ENCODE measurements at regions not wholly inside any gene's neighbourhood (a gene's known extent, or its start where the extent isn't known, plus 50 kb on each side); places are given as distances from the start of the nearest gene placed in this dataset.
"Not testable (repeated sequence)": the region's sequence is repeated elsewhere in the genome, so short reads cannot be mapped to it uniquely, and the experiment has no call there.

DNA sequence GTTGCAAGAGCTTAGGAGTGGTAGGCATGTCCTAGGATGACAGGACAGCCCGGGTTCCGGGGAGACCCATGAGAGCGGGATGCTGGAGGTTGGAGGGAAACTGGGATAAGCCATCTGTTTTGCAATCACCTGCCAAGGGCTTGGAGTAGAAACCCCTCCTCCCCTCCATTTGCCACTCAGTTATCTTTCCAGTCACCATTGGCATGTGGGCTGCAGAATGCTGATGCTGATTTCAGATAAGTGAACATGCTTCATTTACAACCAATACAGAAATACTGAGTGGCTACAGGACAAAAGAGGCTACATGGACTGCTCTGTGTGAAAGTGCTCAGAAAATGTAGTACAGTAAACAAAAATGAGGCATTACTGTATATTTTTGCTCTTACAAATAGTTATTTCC, 93.4 kb upstream of the KIF2A start:
- DNase-seq (no peak), ATAC-seq (no peak)
- no peaks in the 10 kb centered on the region for H3K9me3 ChIP-seq
- H3K4me1 ChIP-seq, result no peaks in the 10 kb centered on the region
- 84 to 90% (median 85%) methylated on average over 3 of the region's 3 CpGs for WGBS, 4 donors
- H3K27ac ChIP-seq, result no peak overlapping the region
- H3K4me3 ChIP-seq, result no peak overlapping the region
- TF ChIP-seq, protein P1, sequence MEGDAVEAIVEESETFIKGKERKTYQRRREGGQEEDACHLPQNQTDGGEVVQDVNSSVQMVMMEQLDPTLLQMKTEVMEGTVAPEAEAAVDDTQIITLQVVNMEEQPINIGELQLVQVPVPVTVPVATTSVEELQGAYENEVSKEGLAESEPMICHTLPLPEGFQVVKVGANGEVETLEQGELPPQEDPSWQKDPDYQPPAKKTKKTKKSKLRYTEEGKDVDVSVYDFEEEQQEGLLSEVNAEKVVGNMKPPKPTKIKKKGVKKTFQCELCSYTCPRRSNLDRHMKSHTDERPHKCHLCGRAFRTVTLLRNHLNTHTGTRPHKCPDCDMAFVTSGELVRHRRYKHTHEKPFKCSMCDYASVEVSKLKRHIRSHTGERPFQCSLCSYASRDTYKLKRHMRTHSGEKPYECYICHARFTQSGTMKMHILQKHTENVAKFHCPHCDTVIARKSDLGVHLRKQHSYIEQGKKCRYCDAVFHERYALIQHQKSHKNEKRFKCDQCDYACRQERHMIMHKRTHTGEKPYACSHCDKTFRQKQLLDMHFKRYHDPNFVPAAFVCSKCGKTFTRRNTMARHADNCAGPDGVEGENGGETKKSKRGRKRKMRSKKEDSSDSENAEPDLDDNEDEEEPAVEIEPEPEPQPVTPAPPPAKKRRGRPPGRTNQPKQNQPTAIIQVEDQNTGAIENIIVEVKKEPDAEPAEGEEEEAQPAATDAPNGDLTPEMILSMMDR (IDR thresholded peaks at IDR 0.05), result no peak
- no peak for TF ChIP-seq POLR2A (IDR thresholded peaks at IDR 0.05)
- H3K27me3 ChIP-seq, result peaks cover 0 to 12% (median 6%) of the 10 kb centered on the region in 9 donors
- intact Hi-C loops (cut with DNase I), result no loop called here
- no peaks in the 10 kb centered on the region for H3K36me3 ChIP-seq

DNA sequence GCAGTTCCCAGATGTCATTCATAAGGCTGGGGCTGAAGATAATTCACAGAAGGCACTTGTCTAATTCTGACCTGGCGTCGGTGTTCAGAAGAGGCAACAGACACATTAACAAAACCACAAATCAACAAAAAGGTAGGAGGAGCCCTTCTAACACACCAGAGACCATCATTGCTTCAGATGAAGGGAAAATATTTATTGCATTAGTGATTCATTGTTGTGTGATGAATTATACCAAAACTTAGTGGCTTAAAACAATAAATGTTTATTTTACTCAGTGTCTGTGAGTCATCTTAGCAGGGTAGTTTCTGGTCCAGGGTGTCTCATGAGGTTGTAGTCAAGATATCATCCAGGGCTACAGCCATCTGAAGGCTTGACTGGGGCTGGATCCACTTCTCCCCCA, 91.3 kb upstream of the KIF2A start:
- TF ChIP-seq POLR2A (IDR thresholded peaks at IDR 0.05), result no peak
- TF ChIP-seq, protein P1 (IDR thresholded peaks at IDR 0.05), result no peak
- no peaks in the 10 kb centered on the region for H3K4me1 ChIP-seq
- no peak for DNase-seq

GRCh38 chr5:62216603-62217002, 89.4 kb upstream of the KIF2A start:
- peaks cover 0 to 13% (median 6%) of the 10 kb centered on the region in 9 donors for H3K27me3 ChIP-seq
- H3K27ac ChIP-seq; H3K36me3 ChIP-seq; ATAC-seq; DNase-seq; H3K9me3 ChIP-seq; intact Hi-C loops (cut with DNase I); H3K4me3 ChIP-seq; H3K4me1 ChIP-seq: not testable (repeated sequence)
- 64 to 77% (median 68%) methylated on average over 3 to 5 of the region's 5 CpGs for WGBS, 4 donors

More for the DNA sequence above, 91.3 kb upstream of the KIF2A start:
- intact Hi-C loops (cut with DNase I), result no loop called here
- no peak for ATAC-seq
- Histone ChIP-seq H3K9me3 (no peaks in the 10 kb centered on the region), H3K36me3 (no peaks in the 10 kb centered on the region), H3K27ac (no peak overlapping the region), H3K27me3 (peaks cover 0 to 15% (median 6%) of the 10 kb centered on the region in 9 donors), H3K4me3 (no peak overlapping the region)
- WGBS, 4 donors, result 43 to 56% (median 49%) methylated on average over 2 of the region's 2 CpGs

- H3K27ac ChIP-seq; H3K9me3 ChIP-seq; ATAC-seq; H3K36me3 ChIP-seq; H3K4me3 ChIP-seq; DNase-seq; intact Hi-C loops (cut with DNase I); H3K4me1 ChIP-seq: not testable (repeated sequence)
- 47 to 62% (median 57%) methylated on average over 1 of the region's 1 CpG for WGBS, 4 donors
- peaks cover 0 to 12% (median 6%) of the 10 kb centered on the region in 9 donors for H3K27me3 ChIP-seq
These were observed 88.9 kb upstream of the KIF2A start for GRCh38 chr5:62217095-62217494.

DNA sequence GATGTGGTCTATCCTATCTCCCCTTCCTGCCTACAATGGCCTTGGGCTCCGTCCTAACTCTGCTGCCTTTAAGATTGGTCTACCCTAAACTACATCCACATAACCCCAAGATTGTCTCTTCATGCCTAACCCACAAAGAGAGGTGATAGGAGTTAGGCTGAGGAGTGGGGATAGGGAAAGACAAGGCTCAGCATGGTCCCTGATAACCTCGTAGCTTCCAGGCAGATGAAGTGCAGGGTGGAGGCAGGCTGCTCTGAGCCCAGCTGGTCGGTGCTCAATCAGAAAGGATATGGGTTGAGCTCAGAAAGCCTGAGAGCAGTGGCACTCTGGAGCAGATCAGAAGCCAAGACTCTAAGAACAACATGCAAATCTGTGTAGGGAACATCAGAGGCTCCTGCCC, 87.1 kb upstream of the KIF2A start:
- H3K27me3 ChIP-seq; H3K36me3 ChIP-seq; H3K9me3 ChIP-seq; H3K4me1 ChIP-seq; intact Hi-C loops (cut with DNase I); H3K27ac ChIP-seq; DNase-seq; ATAC-seq; H3K4me3 ChIP-seq: not testable (repeated sequence)
- 39 to 42% (median 42%) methylated on average over 3 of the region's 3 CpGs for WGBS, 4 donors

- DNase-seq, H3K27ac ChIP-seq, H3K36me3 ChIP-seq, H3K9me3 ChIP-seq, H3K27me3 ChIP-seq, ATAC-seq, H3K4me1 ChIP-seq, H3K4me3 ChIP-seq: not testable (repeated sequence)
- intact Hi-C loops (cut with DNase I), result loop anchor here in 8 of 10 donors (5.0 kb wide), 2 partner anchors 130 to 135 kb away; no protein-coding TSS in a partner anchor
- 58 to 65% (median 61%) methylated on average over 5 of the region's 5 CpGs for WGBS, 4 donors
These were observed 84.1 kb upstream of the KIF2A start for GRCh38 chr5:62221881-62222280.

GRCh38 chr5:62222305-62222704, 83.7 kb upstream of the KIF2A start:
- DNase-seq, H3K4me3 ChIP-seq, ATAC-seq, H3K27me3 ChIP-seq, H3K4me1 ChIP-seq, H3K9me3 ChIP-seq, H3K36me3 ChIP-seq, H3K27ac ChIP-seq: not testable (repeated sequence)
- 72 to 78% (median 75%) methylated on average over 2 of the region's 2 CpGs for WGBS, 4 donors
- intact Hi-C loops (cut with DNase I), result loop anchor here in 8 of 10 donors (5.0 kb wide), 2 partner anchors 130 to 135 kb away; no protein-coding TSS in a partner anchor
